Activated gamma-delta T cell treated with Interleukin-2 at 50 U/mL for 16 hours (primary cell): ENCODE measurements at regions not wholly inside any gene's neighbourhood (a gene's known extent, or its start where the extent isn't known, plus 50 kb on each side); places are given as distances from the start of the nearest gene placed in this dataset.

Experiments
- DNase-seq: peaks from one replicate; pipeline ENCODE4 v3.0.0-alpha.2; 2020

- no peak for DNase-seq
Measured at GRCh38 chr22:25368271-25368670, 148.8 kb downstream of the CRYBB2 start.

GRCh38 chr22:25369041-25369440, 149.6 kb downstream of the CRYBB2 start:
- no peak for DNase-seq

- DNase-seq, result no peak
Measured at GRCh38 chr22:25370322-25370721, 150.9 kb downstream of the CRYBB2 start.

GRCh38 chr22:25372000-25372595, 152.7 kb downstream of the CRYBB2 start:
- DNase-seq, result no peak

GRCh38 chr22:25373961-25374360, 154.5 kb downstream of the CRYBB2 start:
- DNase-seq, result no peak

GRCh38 chr22:25374869-25375268, 155.4 kb downstream of the CRYBB2 start:
- DNase-seq, result no peak

- DNase-seq, result no peak
Measured at GRCh38 chr22:25375683-25376082, 156.2 kb downstream of the CRYBB2 start.

GRCh38 chr22:25377699-25378098, 158.3 kb downstream of the CRYBB2 start:
- DNase-seq, result no peak

GRCh38 chr22:25380122-25380747, 160.8 kb downstream of the CRYBB2 start:
- no peak for DNase-seq

GRCh38 chr22:25382762-25383161, 163.3 kb downstream of the CRYBB2 start:
- no peak for DNase-seq

- DNase-seq, result no peak
Measured at GRCh38 chr22:25383278-25383820, 163.9 kb downstream of the CRYBB2 start.

- no peak for DNase-seq
Measured at GRCh38 chr22:25383892-25384291, 164.5 kb downstream of the CRYBB2 start.

- no peak for DNase-seq
Measured at GRCh38 chr22:25386538-25386884, 167.1 kb downstream of the CRYBB2 start.

- no peak for DNase-seq
Measured at GRCh38 chr22:25388415-25388814, 169.0 kb downstream of the CRYBB2 start.

- no peak for DNase-seq
Measured at GRCh38 chr22:25388866-25389540, 169.6 kb downstream of the CRYBB2 start.

- no peak for DNase-seq
Measured at GRCh38 chr22:25389541-25389919, 170.1 kb downstream of the CRYBB2 start.

- no peak for DNase-seq
Measured at GRCh38 chr22:25390297-25391240, 171.1 kb downstream of the CRYBB2 start.

- DNase-seq, result no peak
Measured at GRCh38 chr22:25392584-25392983, 171.9 kb upstream of the GRK3 start.

GRCh38 chr22:25393121-25393805, 171.2 kb upstream of the GRK3 start:
- no peak for DNase-seq

GRCh38 chr22:25395468-25395867, 169.0 kb upstream of the GRK3 start:
- DNase-seq, result no peak

- DNase-seq, result no peak
Measured at GRCh38 chr22:25395915-25396314, 168.6 kb upstream of the GRK3 start.

GRCh38 chr22:25396615-25397200, 167.8 kb upstream of the GRK3 start:
- DNase-seq, result no peak
